GM19452 (cell line): ENCODE measurements at regions not wholly inside any gene's neighbourhood (a gene's known extent, or its start where the extent isn't known, plus 50 kb on each side); places are given as distances from the start of the nearest gene placed in this dataset.
"Not testable (repeated sequence)": the region's sequence is repeated elsewhere in the genome, so short reads cannot be mapped to it uniquely, and the experiment has no call there.

Experiments
- ATAC-seq: cut with Tn5 transposase; IDR thresholded peaks from one replicate; pipeline ENCODE4 v1.9.1; 2021; ENCODE audit not compliant: unreplicated experiment

DNA sequence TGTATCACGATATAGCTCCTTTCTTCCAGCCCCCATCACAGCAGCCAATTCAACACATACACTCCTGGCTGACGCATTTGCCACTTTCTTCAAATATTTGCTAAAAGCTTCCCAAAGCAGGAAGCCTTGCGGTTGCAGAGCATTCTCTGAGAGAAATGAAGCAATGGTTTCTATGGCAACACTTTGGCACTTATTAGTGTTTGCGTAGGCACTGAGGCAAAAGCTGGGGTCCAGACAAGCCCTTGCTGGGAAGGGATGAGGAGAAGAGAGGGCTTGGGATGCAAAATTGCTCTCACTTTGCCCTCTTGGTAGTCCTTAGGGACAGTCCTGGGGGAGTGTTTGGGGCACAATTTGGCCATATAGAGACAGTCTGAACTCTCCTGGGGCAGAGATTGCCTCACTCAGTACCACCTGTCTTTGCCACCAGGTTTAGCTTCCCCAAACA is 55.0 kb upstream of the PAK3 start:
- peak; percentile 79 for ATAC-seq

DNA sequence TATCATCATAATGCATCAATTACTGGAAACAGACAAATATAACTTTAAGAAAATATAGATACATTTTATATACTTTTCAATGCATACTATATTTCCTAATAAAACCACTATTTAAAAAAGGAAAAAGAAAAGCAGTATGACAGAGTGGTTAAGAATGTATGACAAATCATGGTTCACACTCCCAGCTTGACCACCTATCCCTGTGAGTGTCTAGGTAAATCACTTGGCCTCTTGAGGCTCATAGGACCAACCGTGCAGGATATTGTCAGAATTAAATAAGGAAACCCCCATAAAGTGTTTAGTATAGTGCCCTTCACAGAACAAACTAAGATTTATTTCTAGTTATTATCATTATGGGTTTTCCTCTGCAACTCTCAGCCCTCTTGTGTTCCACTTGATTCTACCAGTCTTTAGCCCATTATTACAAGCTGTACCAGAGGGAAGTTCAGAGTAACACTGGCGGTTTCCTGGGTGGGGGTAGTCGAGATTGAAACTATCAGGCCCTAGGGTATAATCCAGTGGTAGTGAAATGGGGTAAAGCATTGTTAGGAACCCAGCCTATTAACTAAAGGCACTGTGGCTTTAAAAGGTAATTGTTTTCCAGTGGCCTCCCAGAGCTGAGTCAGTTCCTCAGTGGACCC is 55.5 kb upstream of the PAK3 start:
- ATAC-seq = peak; percentile 47

DNA sequence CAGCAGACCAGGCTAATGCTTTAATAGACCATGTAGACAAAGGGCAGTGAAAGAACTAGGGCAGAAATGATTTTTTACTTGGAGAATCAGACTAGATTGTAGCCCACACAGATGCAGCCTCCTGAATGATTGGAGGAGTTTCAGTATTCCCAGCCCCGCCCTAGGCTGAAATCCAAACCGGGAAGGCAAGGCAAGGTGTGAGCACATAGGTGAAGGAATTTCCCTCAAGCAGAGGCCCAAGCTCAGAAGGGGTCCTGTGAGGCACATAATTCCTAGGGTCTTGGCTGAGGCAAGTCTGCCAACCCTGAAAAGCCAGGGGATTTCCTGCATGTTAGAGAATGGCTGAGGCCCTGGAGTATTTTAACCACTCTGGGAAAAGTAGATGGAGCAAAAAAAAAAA is 56.4 kb upstream of the PAK3 start:
- ATAC-seq = no peak

DNA sequence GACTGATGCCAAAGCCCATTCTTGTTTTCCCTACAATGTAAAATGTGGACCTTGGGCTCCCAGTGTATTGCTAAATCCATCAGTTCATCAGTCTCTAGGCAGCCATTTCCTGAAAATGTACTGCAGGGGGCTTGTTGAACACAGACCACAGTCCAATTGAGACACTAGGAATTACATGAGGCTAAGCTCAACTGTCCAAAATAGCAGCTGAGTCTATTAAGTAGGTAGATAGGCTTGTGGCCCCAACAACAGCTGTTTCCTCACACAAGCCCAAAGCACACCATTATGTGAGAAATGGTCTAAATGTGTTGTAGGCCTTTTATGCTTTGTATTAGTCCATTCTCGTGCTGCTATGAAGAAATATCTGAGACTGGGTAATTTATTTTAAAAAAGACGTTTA is 60.0 kb upstream of the PAK3 start:
- ATAC-seq = no peak

DNA sequence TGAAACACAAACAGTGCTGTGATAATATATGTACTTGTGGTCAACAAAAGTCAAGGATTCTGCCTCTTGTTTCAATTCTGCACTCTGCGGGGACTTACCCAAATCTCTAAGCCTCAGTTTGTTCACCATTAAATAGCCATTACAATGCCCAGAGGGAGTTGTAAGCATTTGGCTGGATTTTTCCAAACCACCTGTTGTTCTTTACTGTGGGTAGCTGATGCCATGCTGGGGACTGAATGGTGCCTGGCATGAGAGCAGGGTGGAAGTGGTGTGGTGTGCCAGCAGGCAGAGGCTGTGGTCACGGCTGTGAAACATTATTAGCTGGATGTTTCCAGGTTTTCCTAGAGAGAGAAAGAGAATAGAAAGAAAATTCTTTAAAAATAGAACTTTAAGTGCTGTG is 60.7 kb upstream of the PAK3 start:
- ATAC-seq = no peak

DNA sequence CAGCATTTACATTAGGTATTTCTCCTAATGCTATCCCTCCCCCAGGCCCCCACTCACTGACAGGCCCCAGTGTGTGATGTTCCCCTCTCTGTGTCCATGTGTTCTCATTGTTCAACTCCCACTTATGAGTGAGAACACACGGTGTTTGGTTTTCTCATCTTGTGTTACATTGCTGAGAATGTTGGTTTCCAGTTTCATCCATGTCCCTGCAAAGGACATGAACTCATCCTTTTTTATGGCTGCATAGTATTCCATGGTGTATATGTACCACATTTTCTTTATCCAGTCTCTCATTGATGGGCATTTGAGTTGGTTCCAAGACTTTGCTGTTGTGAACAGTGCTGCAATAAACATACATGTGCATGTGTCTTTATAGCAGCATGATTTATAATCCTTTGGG is 73.0 kb upstream of the PAK3 start:
- ATAC-seq = not testable (repeated sequence)

DNA sequence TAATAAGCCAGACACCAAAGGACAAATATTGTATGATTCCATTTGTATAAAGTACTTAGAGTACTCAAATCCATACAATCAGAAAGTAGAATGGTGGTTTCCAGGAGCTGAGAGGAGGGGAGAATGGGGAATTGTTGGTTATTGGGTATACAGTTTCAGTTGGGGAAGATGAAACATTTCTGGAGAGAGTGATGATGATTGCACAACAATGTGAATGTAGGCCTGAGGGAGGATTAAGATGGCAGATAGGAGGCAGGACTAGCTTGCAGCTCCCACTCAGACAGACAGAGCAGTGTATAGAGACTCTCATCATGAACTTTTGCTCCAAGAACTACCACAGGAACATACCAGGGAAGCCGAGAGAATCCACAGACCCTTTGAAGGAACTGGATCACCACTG is 75.7 kb upstream of the PAK3 start:
- no peak for ATAC-seq

DNA sequence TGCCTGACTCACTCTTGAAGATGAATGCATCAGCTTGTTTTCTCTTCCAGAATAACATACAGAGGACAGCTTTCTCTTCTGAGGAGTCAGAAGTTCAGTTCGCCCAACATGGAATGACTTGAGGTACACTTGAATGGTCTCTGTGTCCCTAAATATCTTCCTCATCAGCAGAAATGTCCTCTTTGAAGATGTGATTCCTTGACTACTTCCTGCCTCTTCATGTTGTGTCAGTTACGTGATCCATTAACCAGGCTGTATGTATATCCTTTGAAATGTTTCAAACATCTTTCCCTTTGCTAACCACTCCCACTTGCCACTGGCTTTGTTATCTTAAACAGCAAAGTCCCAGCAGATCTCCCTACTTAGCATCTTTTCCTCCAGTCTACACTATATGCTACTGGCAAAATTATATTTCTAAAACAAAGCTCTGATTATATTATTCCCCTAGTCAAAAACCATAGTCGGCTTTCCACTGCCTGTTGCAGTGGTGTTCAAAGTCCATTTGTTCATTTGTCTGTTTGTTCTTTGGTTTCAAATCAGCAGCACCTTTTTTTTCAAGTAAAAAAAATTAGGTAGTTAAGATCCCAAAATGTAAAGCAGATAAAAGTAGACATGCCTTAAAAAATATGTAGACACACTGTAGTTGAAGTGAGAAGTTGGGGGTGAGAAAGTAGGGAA is 82.1 kb upstream of the PAK3 start:
- ATAC-seq = no peak

DNA sequence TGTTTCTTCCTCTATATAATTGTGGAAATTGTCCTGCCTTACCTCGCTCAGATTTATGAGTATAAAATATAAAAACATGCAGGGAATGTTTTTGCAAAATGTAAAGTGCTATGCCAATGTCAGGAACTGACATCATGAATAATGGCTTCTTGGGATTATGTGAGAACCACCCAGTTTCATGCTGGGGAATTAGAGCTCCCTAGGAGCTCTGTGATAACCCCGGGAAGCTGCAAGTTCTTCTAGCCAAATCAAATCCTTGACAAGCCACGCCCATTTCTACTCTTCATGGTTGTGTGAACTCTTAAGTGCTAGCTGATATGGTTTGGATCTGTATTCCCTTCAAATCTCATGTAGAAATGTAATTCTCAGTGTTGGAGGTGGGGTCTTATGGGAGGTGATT is 85.9 kb upstream of the PAK3 start:
- ATAC-seq = no peak

DNA sequence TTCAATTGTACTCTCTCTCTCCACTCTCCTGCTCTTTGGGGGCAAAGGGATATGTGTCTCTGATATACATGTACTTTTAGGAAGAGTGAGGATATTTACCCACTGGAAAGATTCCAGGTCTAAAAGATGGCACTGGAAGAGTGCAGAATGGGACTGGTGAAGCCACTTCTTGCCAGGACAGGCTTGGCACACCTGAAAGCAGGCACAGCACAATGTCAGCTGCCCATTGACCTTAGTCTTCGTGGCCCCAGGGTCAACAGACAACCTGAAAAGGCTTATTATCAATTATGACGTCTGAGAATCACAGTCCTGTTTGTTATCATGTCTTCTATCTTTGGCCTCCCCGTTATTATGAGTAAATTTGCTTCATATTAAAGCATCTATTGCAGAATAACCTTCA is 86.7 kb upstream of the PAK3 start:
- ATAC-seq = no peak

DNA sequence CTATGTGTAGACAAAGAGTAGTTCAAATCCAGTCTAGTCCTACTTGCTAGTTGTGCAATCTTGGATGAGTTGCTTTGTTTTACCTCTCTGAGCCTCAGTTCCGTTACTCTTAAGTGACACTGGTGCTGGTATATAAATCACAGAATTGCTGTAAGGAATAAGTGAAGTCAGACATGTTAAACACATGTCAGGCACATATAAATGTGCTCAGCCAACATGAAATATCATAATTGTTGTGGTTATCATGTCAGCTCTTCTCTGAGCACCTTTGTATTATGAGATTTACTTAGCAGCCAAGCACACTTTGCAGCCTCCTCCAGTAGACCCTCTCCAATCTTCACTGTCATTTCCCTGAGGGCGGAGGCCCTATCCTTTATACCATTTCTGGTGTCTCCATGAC is 87.9 kb upstream of the PAK3 start:
- no peak for ATAC-seq

DNA sequence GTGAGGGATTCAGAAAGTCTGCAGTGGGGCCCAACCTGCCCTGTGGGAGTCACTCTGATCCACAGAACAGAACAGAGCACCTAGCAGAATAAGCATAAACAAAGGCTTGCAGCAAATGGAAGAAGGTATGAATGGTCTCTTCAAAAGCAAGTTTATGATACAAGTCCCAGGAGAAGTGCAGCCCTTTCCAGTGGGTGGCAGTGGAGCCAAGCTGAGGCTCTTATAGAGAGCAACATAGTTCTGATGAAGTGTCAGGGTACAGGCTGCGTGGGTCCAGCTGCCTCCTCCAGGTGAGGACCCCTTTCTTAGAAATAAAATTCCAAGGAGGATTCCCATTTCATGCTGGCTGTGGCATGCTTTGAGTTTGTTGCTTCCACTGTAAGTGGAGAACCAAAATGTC is 88.8 kb upstream of the PAK3 start:
- no peak for ATAC-seq

DNA sequence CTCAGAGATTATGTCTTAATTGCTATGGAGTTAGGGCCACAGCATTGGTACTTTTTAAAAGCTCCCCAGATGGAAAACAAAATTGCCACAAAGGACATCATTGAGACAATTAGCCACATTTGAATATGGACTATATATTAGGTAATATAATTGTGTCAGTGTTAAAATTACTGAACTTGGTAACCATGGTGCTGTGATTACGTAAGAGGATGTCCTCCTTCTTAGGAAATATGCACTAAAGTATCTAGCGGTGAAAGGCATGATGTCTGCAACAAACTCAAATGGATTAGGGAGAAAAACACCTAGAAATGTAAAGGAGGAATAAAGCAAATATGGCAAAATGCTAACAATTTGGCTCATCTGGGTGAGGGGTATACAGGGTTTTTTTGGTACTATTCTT is 89.9 kb upstream of the PAK3 start:
- ATAC-seq = no peak

DNA sequence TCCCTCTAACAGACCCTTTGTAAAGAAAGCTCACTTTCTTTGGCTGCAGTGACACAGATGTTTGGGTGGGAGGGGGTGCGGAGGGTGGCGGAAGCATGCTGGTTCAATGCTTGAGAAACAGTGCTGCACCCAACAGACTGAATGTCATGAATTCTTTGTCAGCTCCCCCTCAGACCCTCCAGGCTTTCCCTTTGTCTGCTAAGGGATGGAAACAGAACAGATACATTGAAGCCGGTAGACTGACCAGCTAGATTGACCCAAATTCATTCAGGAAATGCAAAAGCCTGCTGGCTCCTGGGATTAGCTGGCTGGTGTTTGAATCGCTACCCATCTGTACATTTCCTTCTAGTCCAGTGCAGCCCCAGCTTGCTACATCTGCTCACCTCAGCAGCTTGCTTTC is 90.8 kb upstream of the PAK3 start:
- no peak for ATAC-seq

DNA sequence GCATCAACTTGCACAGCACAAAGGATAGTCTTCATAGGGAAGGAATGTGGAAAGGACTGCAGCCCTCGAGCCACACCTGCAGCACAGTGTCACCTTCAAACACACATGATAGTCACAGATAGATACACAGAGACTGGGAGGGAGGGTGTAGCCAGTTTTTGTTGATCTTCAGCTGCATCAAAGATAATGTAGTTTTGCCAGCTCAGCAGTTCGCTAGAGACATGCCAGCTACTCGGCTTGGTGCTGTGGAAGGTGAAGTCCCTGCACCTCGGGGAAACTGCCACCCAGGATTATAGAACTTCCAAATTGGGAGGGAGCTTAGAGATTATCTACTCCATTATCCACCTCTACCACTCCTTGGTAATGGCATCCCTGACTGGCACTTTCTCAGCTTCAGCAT is 92.9 kb upstream of the PAK3 start:
- no peak for ATAC-seq

DNA sequence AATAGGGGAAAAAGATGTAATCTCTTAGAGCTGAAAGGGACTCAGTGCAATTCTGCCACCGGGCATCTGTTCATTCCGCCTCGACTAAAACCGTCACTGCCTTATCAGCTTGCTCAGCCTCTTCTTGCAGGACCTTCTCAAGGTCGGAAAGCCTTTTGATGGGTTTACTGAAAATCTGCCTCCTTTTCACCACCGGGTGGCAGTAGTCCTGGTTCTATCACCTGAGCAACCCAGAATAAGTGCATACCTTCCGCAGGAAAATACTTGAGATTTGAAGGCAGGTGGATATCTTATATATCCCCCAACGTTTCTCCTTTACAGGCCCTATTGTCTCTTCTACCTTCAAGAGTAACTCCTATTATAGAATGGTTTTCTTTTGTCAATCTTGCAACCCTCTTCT is 103.4 kb upstream of the PAK3 start:
- ATAC-seq = no peak

DNA sequence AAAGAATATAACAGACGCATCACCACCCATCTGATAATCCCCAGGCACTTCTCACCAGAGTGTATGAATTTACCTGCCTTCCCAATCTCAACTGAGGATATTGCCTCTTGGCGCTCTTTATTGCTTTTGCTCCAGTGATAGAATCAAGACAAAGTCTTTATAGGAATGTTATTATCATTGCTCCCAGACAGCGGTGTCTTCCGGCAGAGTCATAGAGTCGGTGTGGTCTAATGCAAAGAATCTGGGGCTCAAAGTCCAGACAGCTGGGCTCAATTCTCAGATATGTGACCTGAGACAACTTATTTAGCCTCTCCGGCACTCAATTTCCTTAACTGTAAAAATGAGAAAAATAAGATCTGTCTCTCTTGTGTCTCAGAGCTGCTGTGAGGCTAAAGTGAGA is 106.1 kb upstream of the PAK3 start:
- no peak for ATAC-seq

DNA sequence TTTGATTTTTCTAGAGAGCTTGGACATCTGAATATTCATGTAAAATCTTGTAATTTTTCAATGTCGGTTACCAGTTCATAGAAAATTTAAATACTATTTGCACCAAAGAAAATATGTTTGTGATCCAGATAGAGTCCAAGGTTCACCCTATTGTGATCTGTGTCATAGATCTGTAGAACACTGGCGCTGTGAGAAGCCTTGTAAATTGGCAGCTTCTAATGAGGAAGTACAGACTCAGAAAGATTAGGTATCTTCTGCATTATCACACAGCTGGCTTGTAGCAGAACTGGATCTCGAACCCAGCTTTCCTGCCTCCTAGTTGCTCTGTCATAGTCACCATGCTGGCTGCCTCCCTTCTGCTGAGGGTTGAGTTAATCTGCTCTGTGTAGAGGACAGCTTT is 106.5 kb upstream of the PAK3 start:
- no peak for ATAC-seq

DNA sequence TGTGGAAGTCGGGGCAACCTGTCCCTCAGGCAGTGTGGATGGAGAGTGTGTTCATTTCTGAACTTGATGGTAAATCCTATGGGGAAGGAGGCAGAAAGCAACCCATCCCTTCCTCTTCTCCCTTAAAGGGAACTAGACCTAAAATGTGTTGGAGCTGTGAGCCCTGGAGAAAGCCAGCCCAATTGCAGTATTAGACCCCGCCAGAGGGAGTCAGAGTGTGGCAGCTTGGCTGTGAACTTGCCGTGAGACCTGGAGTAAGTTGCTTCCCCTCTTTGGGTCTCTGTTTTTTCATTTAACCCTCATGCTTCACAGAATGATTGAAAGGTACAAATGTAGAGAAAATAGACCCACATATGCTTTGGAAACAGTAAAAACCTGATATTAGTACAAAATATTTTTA is 108.7 kb upstream of the PAK3 start:
- no peak for ATAC-seq

DNA sequence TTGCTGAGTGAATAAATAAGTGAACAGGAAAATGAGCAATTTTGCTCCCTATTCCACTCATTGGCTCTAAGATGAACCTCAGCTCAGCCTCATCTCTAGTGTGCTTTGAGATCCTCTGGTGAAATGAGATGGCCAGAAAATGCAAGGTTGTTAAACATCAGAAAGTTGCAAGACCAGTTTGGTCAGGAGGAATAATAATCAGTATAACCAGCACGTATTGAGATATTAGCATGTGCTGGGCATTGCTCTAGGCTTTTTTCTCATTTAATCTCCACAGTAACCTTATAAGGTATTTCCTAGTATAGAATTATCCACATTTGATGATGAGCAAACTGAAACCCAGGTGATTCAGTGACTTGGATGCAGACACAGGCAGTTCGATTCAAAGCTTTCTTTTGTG is 110.5 kb upstream of the PAK3 start:
- ATAC-seq = no peak

DNA sequence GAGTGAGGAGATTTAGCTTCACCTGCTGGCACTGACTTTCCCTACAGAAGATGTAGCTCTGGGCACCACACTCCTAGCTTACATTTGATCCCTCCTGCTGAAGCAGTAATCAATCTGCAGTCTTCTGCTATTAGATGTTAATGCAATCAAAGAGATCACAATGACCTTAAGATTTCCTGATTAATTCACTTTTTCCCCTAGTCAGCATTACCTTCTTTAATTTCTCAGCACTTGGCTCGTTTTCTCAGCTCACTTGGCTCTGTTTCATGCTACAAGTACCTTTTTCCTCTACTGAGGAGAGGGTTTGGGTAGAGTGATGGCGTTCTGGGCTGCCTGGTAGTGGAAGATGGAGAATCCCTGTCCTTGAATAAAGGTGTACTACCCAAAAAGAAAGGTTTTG is 113.0 kb upstream of the PAK3 start:
- ATAC-seq = no peak

DNA sequence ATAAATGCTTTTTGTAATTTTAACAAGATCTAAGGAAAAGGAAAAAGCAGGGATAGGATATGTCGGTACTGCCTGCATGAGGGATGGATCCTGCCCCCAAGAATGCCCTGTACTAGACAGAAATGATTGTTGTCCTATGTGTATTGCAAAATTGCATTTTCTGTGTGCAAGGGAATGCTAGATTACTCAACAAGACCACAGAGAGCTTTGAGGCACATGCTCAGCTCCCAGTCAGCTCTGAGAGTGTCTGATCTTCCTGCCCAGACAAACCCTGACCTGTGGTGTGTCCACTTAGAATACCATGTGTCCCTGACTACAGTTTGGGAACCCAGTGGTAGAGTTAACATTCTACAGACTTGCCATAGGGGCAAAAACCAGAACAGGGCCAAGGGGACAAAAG is 129.2 kb upstream of the PAK3 start:
- ATAC-seq = no peak

DNA sequence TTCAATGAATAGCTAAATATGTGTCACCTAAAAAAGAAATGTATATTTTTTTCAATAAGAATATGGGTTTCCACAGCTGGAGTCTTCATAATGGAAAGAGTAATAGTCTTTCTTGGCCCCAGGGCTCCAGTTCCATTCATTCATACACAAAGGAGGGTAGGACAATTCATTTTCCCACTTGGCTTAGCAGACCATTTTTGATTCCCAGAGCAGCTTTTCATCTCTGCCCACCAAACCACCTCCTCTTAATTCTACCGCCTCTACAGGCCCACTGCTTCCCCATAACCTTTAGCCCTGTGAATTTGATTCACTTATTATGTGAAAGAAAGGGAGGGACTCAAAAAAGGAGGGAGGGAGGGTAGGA is 129.9 kb upstream of the PAK3 start:
- ATAC-seq = no peak
